ENCODE measurements at regions not wholly inside any gene's neighbourhood (a gene's known extent, or its start where the extent isn't known, plus 50 kb on each side); places are given as distances from the start of the nearest gene placed in this dataset.

DNA sequence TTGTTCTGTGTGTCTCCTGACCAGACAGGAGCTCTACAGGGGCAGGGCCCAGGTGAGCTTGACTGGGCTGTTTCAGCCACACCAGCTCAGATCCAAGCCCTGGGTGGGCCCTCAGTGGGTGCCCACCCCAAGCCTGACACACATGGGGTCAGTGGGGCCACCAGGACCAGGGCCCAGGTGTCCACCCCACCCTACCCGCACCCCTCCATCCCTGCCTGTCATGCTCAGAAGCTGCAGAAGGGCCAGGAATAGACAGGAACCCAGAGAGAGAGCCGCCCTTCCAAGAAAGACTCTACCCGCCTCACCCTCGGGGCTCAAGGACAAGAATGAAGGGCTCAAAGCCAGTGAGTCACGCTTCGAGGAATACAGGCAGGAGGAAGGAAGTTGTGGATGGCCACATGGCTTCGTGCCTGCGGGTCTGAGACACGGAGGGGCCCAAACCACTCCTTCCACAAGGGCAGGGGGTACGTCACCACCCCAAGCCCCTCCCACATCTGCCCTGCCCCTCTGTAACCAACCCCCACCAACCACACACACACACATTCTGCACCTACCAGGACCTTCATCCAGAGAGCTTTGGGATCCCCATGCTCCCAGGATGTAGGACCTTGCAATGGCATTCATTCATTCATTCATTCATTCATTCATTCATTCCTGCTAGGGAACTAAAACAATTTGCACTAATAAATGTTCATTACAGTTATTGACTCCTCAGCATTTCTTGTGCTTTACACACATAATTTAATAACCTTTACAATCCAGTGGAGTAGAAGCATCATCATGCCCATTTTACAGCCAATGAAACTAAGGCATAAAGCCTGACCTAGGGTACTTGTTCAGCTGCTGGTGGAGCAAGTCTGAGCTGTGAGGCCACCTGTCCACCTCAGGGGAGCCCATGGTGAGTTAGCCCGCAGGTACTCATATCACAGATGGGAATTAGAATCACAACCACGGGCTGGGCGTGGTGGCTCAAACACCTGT lies 55.9 kb upstream of the STXBP1 start:
- TF ChIP-seq CTCF (IDR thresholded peaks at IDR 0.05) (no peak), ZFX (IDR thresholded peaks at IDR 0.05; ENCODE audit: borderline replicate concordance) (no peak)

Data from 22Rv1 (cell line).